Gastroesophageal sphincter (tissue), 4 donors: ENCODE measurements at regions not wholly inside any gene's neighbourhood (a gene's known extent, or its start where the extent isn't known, plus 50 kb on each side); places are given as distances from the start of the nearest gene placed in this dataset.

Experiments
- ATAC-seq: fragments of 150-250 bp; one replicate; pipeline ENCODE4 v1.9.1; 2016; ENCODE audit warnings: mild to moderate bottlenecking, moderate library complexity
- H3K27ac ChIP-seq, 4 donors: fragments of 200-600 bp; sonication (generic) in 3 of 4; 1 replicate in 3 of 4; 2 replicates in 1 of 4; pipeline ENCODE4 v1.5.1; 2016 to 2019
- H3K27me3 ChIP-seq: fragments of 200-600 bp; sonication (generic); one replicate; pipeline ENCODE4 v1.5.1; 2019
- H3K36me3 ChIP-seq, 2 donors: fragments of 200-600 bp; sonication (generic); one replicate each; pipeline ENCODE4 v1.5.1; 2019; ENCODE audit warnings: control low read depth in 1 of 2
- H3K4me1 ChIP-seq, 3 donors: fragments of 200-600 bp; sonication (generic); 1 replicate in 2 of 3; 2 replicates in 1 of 3; pipeline ENCODE4 v1.5.1; 2016 to 2019; ENCODE audit warnings: control low read depth in 2 of 3
- H3K4me3 ChIP-seq, 2 donors: fragments of 200-600 bp; sonication (generic); one replicate each; pipeline ENCODE4 v1.5.1; 2019; ENCODE audit warnings: mild to moderate bottlenecking in 1 of 2, moderate library complexity in 1 of 2
- H3K9me3 ChIP-seq, 3 donors: fragments of 200-600 bp; sonication (generic); one replicate each; pipeline ENCODE4 v1.5.1; 2017 to 2019; ENCODE audit warnings: control low read depth in 2 of 3
- EP300 ChIP-seq: sonication (generic); formaldehyde crosslinking; IDR thresholded peaks from one replicate; pipeline ENCODE4 v1.6.1; 2017; ENCODE audit warnings: antibody characterized with exemption, mild to moderate bottlenecking
- POLR2A ChIP-seq, 2 donors: fragments of 450-650 bp; IDR thresholded peaks; one replicate each; pipeline ENCODE4 v1.6.1; 2017; ENCODE audit warnings: antibody characterized with exemption in 2 of 2, mild to moderate bottlenecking in 2 of 2, moderate library complexity in 1 of 2
- POLR2AphosphoS5 ChIP-seq: sonication (generic); formaldehyde crosslinking; IDR thresholded peaks from one replicate; pipeline ENCODE4 v1.6.1; 2017; ENCODE audit warnings: antibody characterized with exemption
- WGBS, 2 donors: methylation state at CpG; one replicate each; pipeline ENCODE4 v1.1.5; 2018; ENCODE audit warnings: low coverage in 1 of 2; 5-methylcytosine and 5-hydroxymethylcytosine counted together
- TF ChIP-seq, protein P1 (sequence below), 4 experiments: fragments of 200-600 bp in 2 of 4; fragments of 450-650 bp in 2 of 4; sonication (generic) in 1 of 4; IDR thresholded peaks; one replicate each; pipeline ENCODE4 v1.5.1; 2017 to 2019; ENCODE audit warnings: antibody characterized with exemption in 4 of 4, mild to moderate bottlenecking in 2 of 4, moderate library complexity in 2 of 4

DNA sequence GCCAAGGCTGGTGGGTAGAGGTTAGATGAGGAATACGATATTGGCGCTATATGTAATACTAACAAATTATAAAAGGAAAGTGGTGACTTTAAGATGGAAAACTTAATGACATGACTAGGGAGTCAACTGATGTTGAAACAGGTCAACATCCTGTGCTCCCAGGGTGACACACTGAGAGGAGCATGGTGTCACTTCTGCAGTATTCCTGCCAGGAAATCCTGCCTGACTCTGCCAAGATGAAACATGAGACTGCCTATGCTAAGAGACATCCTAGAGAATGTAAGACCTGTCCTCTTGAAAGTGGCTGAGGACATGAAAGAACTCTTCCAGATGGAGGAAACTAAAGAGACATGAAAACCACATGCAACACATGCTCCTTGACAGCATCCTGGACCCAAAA is 65.0 kb upstream of the KCND3 start:
- no peaks in the 10 kb centered on the region for H3K4me1 ChIP-seq
- no peaks in the 10 kb centered on the region for H3K27me3 ChIP-seq
- TF ChIP-seq, protein P1, sequence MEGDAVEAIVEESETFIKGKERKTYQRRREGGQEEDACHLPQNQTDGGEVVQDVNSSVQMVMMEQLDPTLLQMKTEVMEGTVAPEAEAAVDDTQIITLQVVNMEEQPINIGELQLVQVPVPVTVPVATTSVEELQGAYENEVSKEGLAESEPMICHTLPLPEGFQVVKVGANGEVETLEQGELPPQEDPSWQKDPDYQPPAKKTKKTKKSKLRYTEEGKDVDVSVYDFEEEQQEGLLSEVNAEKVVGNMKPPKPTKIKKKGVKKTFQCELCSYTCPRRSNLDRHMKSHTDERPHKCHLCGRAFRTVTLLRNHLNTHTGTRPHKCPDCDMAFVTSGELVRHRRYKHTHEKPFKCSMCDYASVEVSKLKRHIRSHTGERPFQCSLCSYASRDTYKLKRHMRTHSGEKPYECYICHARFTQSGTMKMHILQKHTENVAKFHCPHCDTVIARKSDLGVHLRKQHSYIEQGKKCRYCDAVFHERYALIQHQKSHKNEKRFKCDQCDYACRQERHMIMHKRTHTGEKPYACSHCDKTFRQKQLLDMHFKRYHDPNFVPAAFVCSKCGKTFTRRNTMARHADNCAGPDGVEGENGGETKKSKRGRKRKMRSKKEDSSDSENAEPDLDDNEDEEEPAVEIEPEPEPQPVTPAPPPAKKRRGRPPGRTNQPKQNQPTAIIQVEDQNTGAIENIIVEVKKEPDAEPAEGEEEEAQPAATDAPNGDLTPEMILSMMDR (IDR thresholded peaks at IDR 0.05): no peak
- TF ChIP-seq POLR2AphosphoS5 (no peak), POLR2A (IDR thresholded peaks at IDR 0.05) (no peak), EP300 (no peak)
- no peak for ATAC-seq
- no peaks in the 10 kb centered on the region for H3K36me3 ChIP-seq
- H3K9me3 ChIP-seq: no peaks in the 10 kb centered on the region
- no peak overlapping the region for H3K27ac ChIP-seq
- H3K4me3 ChIP-seq: no peak overlapping the region
- WGBS, 2 donors: 80 to 86% methylated on average over 2 of the region's 2 CpGs

DNA sequence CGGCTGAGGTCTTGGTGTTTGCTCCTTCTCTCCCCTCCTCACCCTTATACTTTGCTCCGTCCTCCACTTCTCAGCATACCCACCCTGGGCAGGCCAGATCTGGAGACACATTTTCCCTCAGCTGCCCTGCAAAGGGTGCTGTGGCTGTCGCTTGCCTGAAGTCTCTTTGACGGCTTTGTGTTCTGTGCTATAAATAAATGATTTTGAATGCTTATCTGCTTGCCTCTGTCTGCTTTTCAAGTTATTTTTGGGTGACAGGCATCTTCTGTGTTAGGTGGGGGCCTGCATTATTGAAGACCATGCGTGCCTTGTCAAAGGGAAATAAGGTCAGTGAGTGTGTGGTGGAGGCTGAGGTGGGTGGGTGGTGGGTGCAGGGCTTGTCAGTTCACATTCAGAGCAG is 66.9 kb upstream of the KCND3 start:
- Histone ChIP-seq H3K27ac (no peak overlapping the region), H3K27me3 (peaks cover 3% of the 10 kb centered on the region), H3K9me3 (no peaks in the 10 kb centered on the region), H3K36me3 (no peaks in the 10 kb centered on the region), H3K4me1 (no peaks in the 10 kb centered on the region), H3K4me3 (no peak overlapping the region)
- WGBS, 2 donors: 62 to 100% methylated on average over 1 to 5 of the region's 5 CpGs
- no peak for TF ChIP-seq EP300
- ATAC-seq: no peak

DNA sequence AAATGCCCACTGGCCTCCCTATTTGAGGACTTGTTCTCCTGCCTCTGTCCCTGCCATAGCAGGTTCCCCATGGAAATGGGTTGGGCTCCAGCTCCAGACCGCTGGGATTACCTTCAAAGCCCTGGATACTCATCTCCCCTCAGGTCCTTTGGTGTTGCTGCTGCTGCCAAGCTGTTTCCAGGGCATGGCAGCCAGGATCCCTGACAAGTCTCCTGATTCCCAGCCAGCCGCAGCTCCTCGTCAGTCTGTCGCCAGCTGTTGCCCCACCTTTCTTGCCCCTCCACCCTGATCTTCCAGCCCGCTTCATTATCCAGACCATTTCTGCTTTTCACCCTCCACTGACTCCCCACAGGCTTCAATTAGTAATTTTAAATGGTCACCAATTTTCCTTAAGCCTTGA is 68.3 kb upstream of the KCND3 start:
- ATAC-seq: no peak
- 88% methylated on average over 4 of the region's 5 CpGs; no CpG with 5 or more reads in 1 of the 2 donors for WGBS, 2 donors
- peaks cover 5% of the 10 kb centered on the region for H3K27me3 ChIP-seq
- no peaks in the 10 kb centered on the region for H3K36me3 ChIP-seq
- H3K4me3 ChIP-seq: no peak overlapping the region
- no peaks in the 10 kb centered on the region for H3K4me1 ChIP-seq
- no peak overlapping the region for H3K27ac ChIP-seq
- no peaks in the 10 kb centered on the region for H3K9me3 ChIP-seq
- TF ChIP-seq EP300: no peak
- no peak for TF ChIP-seq POLR2A (IDR thresholded peaks at IDR 0.05)
- TF ChIP-seq POLR2AphosphoS5: no peak
- TF ChIP-seq, protein P1 (IDR thresholded peaks at IDR 0.05): no peak

DNA sequence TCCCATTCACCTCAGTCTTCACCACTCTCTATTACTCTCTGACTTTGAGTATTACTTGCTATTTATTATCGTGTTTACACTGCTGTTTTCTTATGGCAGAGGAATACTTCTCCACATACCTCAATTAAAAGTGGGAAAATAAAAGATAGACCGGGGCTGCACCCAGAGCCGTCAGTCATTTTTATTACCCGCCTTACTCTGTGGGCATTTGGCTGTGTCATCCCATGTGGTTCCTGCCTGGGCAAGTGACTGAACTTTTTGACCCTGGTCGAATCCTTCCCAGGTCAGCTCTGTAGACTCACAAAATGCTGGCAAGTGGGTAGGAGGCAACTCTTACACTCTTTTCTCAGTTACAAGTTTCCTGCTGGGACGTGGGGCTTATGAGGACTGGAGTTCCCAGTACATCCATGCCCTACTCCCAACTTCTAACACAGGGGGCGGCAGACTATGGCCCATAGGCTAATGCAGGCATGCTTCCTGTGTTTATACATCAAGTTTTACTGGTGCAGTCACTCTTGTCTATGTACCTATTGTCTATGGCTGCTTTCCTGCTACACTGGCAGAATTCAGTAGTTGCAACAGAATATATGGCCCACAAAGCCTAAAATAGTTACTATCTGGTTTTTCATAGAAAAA is 69.5 kb upstream of the KCND3 start:
- Histone ChIP-seq H3K27me3 (peaks cover 14% of the 10 kb centered on the region), H3K4me1 (no peaks in the 10 kb centered on the region), H3K4me3 (no peak overlapping the region), H3K27ac (no peak overlapping the region), H3K9me3 (no peaks in the 10 kb centered on the region), H3K36me3 (no peaks in the 10 kb centered on the region)
- 63 to 75% methylated on average over 4 to 5 of the region's 7 CpGs for WGBS, 2 donors
- TF ChIP-seq EP300 (no peak), POLR2A (IDR thresholded peaks at IDR 0.05) (no peak), POLR2AphosphoS5 (no peak)
- TF ChIP-seq, protein P1 (IDR thresholded peaks at IDR 0.05): no peak
- no peak for ATAC-seq

DNA sequence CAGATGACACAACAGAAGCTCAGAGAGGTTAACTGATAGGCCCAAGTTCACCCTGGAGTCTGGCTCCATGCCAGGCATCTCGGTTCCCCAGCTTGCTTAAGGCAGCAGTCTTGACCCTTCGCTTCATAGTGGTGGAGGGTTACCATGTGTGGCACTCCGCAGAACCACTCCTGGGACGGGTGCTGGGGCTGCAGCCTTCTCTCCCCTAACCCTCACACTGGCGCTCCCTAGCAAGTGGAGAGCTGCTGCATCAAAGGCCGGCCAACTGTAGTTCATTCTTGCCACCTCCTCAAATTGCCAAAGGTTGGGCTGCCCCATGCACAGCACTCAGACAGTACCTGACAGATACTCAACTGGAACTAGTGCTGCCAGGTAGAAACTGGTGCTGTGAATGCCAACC is 70.2 kb upstream of the KCND3 start:
- H3K27me3 ChIP-seq: peaks cover 20% of the 10 kb centered on the region
- no peaks in the 10 kb centered on the region for H3K36me3 ChIP-seq
- no peak overlapping the region for H3K4me3 ChIP-seq
- 88% methylated on average over 4 of the region's 6 CpGs; no CpG with 5 or more reads in 1 of the 2 donors for WGBS, 2 donors
- H3K27ac ChIP-seq: no peak overlapping the region
- H3K4me1 ChIP-seq: no peaks in the 10 kb centered on the region
- H3K9me3 ChIP-seq: no peaks in the 10 kb centered on the region
- TF ChIP-seq POLR2AphosphoS5 (no peak), POLR2A (IDR thresholded peaks at IDR 0.05) (no peak), EP300 (no peak)
- TF ChIP-seq, protein P1 (IDR thresholded peaks at IDR 0.05): no peak
- ATAC-seq: no peak
